Kidney glomerular epithelial cell (primary cell): ENCODE measurements at regions not wholly inside any gene's neighbourhood (a gene's known extent, or its start where the extent isn't known, plus 50 kb on each side); places are given as distances from the start of the nearest gene placed in this dataset.
"Not testable (repeated sequence)": the region's sequence is repeated elsewhere in the genome, so short reads cannot be mapped to it uniquely, and the experiment has no call there.

Experiments used
- DNase-seq: peaks from one replicate; lab custom pipeline; 2025; lab: John Stamatoyannopoulos, UW

DNA sequence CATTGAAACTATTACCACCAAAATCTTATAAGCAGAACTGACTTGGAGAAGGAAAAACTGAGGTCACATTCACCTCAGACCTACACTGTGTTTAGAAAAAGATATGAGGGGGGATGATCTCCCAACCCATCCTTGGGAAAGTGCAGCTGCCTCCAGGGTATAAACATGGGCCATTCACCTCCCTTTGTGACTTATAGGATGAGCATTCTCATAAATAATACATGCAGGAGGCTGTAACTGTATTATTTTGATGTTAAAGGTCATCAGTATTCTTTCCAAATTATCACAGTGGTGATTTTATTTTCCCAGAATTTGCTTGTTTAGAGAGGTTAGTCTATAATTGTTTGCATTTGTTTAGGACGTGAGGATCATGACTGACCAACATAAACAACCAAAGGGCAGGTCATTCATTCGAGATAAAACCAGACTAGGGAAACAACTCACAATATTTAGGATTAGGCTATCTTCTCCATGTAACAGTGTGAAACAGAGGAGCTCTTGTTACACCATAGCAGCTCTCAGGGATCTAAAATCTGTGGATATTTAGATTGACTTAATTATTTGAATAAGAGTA, 109.2 kb upstream of the NR5A2 start:
- DNase-seq, result no peak

- no peak for DNase-seq
These were observed 106.9 kb upstream of the NR5A2 start for GRCh38 chr1:199920635-199921034.

DNA sequence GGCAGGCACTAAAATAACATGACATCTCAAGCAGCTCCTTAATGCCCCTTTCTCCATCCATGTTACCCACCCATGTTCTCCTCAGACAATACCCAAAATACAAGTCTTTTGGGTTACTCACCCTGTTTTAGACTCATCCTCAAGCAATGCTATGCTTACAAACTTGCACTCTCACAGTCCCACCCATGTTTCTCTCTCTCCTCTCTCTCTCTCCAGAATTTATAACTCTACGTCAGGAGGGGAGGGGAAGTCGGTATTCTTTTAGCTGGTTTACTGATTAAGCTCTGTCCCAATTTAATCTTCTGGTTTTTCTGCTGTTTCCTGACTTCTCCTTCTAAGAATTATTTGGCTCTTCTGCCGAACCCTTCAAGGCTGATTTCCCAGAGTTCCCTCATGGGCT, 98.0 kb upstream of the NR5A2 start:
- DNase-seq, result no peak

DNA sequence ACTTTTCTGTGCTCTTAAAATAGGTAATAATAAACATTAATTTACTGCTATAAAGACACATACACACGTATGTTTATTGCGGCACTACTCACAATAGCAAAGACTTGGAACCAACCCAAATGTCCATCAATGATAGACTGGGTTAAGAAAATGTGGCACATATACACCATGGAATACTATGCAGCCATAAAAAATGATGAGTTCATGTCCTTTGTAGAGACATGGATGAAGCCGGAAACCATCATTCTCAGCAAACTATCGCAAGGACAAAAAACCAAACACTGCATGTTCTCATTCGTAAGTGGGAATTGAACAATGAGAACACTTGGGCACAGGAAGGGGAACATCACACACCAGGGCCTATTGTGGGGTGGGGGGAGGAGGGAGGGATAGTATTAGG, 97.4 kb upstream of the NR5A2 start:
- not testable (repeated sequence) for DNase-seq

DNA sequence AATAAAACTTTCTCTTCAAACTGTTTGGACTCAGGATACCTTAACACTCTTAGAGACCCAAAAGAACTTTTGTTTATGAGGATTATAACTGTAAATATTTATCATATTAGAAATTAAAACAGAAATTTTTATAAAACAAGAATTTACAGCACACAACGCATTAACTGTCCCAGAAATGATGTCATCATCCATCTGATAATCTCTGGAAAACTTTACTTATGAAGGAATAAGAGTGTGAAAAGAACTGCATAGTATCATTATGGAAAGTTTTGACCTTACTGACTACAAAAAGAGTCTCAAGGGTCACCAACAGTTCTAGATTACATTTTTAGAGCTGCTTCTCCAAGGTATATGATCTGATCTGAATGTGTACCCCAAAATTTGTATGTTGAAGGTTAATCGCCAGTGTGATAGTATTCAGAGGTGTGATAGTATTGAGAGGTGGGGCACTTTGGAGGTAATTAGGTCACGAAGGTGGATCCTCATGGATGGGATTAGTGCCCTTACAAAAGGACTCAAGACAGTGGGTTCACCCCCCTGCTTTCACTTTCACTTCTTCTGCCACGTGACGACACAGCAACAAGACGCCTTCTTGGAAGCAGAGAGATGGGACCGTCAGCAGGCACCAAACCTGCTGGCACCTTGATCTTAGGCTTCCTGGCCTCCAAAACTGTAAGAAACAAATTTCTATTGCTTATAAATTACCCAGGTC, 95.7 kb upstream of the NR5A2 start:
- no peak for DNase-seq

- DNase-seq, result no peak
These were observed 95.0 kb upstream of the NR5A2 start for GRCh38 chr1:199932462-199932861.

DNA sequence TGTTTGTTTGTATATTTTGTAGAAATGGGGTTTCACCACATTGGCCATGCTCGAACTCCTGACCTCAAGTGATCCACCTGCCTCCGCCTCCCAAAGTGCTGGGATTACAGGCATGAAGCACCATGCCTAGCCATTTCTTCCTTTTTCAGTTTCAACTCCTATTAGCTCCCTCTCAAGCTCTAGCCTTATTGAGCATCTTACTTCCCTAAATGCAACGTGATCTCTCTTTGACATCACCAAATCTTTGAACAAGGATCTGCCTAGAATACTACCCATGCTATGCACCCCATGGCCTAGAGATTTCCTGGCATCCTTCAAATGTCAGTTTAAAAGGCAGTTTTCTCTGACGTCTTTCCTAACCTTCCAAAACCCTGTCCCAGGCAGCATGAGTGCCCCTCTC, 91.1 kb upstream of the NR5A2 start:
- DNase-seq, result no peak

DNA sequence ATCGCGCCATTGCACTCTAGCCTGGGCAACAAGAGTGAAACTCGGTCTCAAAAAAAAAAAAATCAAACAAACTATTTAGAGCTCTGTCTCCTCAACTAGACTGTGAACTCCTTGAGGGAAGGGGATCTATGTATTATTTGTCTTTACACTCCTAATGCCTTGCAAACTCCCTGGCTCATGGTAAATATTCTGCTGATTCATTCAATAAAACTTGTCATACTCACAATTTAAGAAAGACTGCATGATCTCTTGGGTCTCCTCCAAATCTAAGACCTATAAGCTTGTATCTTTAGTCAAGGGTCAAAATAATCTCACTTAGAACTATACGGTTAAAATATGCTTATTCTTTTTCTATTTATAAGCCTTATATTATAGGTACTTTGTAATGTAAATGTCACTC, 90.3 kb upstream of the NR5A2 start:
- no peak for DNase-seq

DNA sequence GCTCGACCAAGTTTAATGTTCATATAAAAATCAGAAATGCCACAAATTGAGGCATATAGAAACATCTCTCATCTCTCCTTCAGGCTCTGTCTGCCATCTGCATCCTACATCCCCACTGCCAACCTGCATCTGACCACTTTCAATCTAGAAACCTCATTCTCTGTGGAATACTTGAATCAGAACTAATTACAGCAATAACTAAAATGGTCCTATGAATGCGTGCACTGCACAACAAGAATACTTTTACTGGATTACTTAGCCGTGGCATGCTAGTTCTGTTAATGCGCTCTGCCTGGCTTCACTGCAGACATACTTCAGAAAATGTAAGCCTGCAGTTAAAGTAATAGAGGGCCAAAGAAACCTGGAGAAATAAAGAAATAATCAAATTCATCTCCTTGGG, 89.8 kb upstream of the NR5A2 start:
- no peak for DNase-seq

DNA sequence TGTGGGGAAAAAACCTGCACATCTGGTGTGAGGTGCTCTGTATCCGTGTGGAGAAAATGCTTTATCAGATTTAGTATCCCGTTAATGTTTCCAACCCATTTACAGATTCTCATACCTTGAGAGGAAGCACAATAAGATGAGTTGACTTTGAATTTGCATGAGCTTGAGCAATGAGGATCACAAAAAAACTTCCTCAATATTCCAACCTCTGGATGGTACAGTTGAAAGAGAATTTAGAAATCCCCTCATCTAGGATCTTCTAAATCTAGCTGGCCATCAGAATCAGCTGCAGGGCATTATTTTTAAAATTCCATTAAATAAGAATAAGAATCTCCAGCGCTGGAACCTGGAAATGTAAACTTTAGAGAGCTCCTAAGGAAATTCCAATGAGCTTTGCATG, 82.5 kb upstream of the NR5A2 start:
- DNase-seq, result no peak

DNA sequence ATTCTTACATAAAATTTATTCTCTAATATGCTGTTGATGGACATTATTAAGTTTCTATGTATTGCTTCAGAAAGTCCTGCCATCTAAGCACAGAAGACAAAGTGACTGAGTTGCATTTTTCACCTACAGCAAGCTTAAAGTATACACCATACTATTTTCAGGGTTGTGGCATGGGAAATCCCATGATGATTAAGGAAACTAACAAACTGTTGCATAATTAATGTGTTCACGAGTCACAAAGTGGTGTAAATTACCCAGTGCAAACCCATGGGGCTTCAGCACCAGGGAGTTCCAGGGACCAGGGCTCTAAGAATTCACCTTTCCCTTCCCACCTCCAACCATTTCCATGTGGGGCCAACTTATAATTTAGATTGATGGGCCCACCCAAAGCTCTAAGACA, 81.9 kb upstream of the NR5A2 start:
- DNase-seq, result no peak

GRCh38 chr1:199946305-199947155, 81.0 kb upstream of the NR5A2 start:
- DNase-seq, result no peak

GRCh38 chr1:199948587-199949280, 78.8 kb upstream of the NR5A2 start:
- DNase-seq, result no peak

- DNase-seq, result not testable (repeated sequence)
These were observed 76.5 kb upstream of the NR5A2 start for GRCh38 chr1:199951005-199951404.

DNA sequence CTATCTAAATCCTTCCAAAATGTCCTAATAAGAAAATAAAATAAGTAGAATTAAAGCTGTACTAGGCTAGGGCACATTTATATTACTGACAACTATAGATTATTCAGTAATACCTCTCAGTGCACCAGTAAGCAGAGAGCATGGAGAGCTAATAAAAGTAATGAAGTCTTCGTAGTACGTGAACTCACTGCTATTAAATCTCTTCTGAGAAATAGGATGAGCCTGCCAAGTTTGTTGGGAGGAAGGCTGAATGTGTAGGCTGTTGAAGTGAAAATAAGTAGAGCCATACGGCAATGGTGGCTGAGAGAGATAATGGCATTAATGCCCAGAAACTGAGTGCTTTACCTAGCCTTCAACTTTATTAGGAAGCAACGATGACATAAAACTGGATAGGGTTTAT, 73.9 kb upstream of the NR5A2 start:
- DNase-seq, result no peak

DNA sequence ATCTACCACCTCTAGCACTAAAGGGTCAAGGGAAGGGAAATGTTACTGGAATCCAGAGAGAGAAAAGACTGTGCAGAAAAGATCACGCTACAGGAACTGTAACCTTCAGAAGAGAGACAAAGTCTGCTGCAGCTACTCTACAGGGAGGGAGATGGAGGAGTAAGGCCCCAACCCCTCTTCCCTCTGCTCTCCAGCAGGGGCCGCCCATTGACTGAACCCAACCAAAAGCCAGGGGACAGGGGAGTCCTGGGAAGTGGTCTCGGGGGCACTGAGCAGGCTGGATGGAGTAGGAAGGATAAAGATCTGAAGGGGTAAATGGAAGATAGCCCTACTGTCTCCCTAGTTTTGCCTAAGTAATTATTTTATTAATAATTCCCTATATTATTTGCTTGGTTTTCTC, 72.8 kb upstream of the NR5A2 start:
- DNase-seq, result no peak

GRCh38 chr1:199955235-199955634, 72.3 kb upstream of the NR5A2 start:
- no peak for DNase-seq

DNA sequence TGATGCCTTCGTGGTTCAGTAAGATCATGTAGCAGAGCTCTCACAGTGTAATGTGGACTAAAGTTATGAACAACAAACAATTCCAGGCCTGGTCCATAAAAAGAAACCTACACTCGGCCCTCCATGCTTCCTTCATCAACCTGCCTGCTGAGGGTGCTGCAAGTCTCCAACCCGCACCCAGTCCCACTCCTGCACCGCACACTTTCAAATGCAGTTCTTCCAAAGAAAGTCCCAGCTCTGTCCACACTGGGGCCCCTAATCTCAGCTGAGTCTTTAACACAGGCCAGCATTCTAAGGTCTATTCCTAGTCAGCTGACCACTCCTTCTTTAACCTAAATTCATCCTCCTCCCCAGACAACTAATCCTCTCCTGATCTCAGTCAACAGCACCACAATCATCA, 71.5 kb upstream of the NR5A2 start:
- DNase-seq, result no peak

DNA sequence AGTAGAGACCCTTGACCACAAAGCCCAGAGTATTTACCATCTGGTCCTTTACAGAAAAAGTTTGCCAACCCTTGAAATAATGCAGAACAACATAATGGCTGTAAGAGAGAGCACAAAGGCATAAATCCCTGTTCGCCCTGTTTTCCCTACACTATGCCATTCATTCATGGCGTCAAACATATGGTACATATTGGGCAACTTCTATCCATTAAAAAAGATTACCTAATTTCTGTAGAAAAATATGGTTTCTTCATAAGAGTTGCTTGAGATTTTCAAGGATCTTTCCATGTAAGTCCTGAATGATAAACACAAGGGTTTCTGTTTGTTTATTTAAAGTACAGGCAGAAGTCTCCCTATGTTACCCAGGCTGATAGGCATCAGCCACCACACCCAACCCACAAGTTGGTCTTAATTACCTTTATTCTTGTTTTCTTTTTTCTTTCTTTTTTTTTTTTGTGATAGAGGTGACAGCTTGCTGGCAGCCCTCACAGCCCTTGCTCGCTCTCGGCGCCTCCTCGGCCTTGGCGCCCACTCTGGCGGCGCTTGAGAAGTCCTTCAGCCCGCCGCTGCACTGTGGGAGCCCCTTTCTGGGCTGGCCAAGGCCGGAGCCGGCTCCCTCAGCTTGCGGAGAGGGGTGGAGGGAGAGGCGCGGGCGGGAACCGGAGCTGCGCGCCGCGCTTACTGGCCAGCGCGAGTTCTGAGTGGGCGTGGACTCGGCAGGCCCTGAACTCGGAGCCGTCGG, 68.3 kb upstream of the NR5A2 start:
- no peak for DNase-seq

DNA sequence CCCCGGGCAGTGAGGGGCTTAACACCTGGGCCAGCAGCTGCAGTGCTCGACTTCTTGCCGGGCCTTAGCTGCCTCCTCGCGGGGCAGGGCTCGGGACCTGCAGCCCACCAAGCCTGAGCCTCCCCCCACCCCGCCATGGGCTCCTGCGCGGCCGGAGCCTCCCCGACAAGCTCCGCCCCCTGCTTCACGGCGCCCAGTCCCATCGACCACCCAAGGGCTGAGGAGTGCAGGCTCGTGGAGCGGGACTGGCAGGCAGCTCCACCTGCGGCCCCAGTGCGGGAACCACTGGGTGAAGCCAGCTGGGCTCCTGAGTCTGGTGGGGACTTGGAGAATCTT, 67.8 kb upstream of the NR5A2 start:
- no peak for DNase-seq

- no peak for DNase-seq
These were observed 57.4 kb upstream of the NR5A2 start for GRCh38 chr1:199970125-199970524.

- DNase-seq, result no peak
These were observed 50.9 kb upstream of the NR5A2 start for GRCh38 chr1:199976496-199977144.
